ENCODE measurements at regions not wholly inside any gene's neighbourhood (a gene's known extent, or its start where the extent isn't known, plus 50 kb on each side); places are given as distances from the start of the nearest gene placed in this dataset.
"Not testable (repeated sequence)": the region's sequence is repeated elsewhere in the genome, so short reads cannot be mapped to it uniquely, and the experiment has no call there.

DNA sequence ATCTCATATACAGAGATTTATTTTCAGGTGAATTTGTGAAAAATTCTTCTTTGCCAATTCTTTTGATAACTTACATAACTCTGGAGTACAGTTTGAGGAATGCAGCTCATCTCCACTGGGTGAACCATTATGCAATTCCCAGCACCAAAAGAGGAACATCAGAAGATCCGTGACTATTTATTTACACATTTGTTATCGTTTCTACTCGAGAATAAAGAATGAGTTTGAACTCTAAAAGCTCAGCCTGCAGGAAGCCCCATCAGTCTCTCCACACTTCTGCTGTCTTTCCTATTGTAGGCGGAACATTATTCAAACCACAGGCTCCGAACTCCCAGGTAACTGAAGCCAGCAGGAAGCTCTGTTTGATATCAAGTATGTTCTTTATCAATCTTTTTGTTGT, 95.9 kb upstream of the IFNGR1 start:
- intact Hi-C loops (cut with DNase I) = loop anchor here (2.0 kb wide), 1 partner anchor 220 kb away; no protein-coding TSS in a partner anchor
- no peak for DNase-seq

DNA sequence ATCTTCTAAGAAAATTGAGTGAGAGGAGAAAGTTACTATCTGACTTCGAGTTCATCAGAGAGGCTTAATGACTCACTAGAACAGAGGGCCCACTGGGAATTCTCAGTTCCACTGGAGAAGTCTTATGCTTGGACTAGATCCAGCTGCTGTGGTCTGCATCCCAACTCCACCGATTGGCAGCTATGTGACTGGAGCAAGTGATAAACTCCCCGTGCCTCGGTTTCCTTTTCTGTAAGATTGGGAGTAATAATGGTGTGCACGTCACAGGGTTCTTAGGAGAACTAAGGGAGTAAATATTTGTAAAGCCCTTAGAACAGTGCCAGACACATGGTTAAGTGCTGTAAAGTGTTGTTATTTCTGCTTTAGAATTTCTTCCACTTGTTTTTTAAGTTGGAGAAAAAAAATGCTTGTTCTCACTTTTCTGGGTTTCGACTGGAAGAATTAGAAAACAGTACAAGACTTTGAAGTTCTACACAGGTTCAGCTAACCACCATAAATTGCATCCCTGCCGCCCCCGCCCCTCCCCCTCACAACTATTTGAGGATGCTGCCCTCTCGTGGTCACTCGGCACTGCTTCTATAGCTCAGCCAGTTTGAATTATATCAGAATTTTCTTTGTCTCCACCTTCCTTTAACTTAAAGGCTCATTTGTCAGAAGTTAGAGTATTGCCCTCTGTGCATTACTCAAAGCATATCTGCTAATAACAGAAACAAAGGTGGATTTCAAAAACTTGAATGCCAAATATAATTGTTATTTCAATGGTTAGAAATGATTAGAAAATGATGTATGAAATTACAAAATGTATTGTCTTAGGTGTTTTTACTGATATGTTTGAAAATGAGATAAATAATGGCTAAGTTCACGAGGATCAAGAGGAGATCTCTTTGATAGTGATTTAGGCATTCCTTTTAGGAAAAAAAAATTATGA, 95.0 kb upstream of the IFNGR1 start:
- DNase-seq = peak; percentile 35 to 89 (median 68)
- intact Hi-C loops (cut with DNase I) = loop anchor here (2.0 to 5.0 kb wide), 2 partner anchors 42 to 219 kb away; no protein-coding TSS in a partner anchor

DNA sequence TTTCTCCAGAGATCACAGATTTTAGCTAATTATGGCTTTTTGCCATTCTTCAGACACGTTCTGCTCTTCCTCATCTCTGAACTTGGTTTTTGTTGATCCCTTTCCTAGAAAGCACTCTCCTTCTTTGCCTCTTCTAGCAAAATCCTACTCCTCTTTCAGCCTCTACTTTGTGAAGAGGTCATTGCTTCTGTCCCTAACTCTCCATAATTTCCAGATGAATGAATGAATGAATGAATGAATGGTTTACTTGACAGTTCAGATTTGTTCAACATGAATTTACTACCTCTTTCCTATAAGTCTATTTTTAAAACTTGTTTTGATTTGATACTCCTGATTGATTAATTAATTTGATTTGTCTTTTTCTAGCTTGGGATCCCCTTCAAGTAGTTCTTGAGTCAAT, 94.0 kb upstream of the IFNGR1 start:
- no peak for DNase-seq
- intact Hi-C loops (cut with DNase I) = loop anchor here (5.0 kb wide), 1 partner anchor 41 kb away; no protein-coding TSS in a partner anchor

DNA sequence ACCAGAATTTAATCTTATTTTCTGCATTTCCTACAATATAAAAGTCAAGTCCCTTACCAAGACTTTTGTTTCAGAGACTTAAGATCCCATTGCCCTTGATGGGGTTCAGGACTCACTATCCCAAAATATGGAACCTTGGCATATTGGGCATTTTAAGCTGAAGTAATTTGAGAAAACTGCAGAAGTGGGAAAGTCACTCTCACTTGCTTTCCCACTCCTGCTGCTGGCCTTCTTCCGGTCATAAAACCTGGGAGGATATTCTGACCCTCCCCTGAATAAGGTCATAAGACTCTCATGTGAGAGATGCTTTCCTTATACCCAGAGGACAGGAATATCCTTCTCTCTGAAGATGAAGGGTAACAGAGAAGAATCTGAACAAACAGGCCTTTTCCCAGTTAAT, 92.8 kb upstream of the IFNGR1 start:
- intact Hi-C loops (cut with DNase I) = loop anchor here (5.0 kb wide), 1 partner anchor 40 kb away; no protein-coding TSS in a partner anchor
- DNase-seq = no peak

DNA sequence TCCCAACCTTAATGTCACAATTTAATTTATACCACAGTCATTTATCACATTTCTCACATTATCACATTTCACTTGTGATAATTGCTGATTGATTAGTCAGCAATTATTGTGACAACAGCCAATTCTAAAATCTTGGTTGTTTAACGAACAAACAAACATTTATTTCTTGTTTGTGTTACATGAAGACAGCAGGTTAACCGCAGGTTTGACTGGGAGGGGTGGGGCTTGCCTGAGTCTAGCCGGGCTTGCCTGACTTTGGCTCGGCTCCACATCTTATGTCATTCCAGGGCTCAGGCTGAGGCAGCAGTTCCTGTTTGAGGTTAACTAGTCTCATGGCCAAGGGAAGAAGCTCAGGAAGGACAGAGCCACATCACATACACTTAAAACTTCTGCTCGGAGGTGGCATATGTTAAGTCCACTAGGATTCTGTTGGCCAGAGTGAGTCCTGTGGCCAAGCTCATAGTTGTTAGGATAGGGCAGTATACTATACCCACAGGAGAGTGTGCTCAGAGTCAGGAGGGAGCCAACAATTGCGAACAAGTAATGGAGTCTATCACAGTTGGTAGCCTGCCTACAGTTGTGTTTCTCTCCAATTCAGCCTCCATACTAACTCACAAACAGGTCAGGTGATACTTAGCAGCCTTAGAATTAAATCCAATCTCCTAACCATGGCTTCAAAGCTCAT, 90.0 kb upstream of the IFNGR1 start:
- peak in 6 of 10 donors; percentile 12 to 88 (median 24) for DNase-seq
- intact Hi-C loops (cut with DNase I) = no loop called here

DNA sequence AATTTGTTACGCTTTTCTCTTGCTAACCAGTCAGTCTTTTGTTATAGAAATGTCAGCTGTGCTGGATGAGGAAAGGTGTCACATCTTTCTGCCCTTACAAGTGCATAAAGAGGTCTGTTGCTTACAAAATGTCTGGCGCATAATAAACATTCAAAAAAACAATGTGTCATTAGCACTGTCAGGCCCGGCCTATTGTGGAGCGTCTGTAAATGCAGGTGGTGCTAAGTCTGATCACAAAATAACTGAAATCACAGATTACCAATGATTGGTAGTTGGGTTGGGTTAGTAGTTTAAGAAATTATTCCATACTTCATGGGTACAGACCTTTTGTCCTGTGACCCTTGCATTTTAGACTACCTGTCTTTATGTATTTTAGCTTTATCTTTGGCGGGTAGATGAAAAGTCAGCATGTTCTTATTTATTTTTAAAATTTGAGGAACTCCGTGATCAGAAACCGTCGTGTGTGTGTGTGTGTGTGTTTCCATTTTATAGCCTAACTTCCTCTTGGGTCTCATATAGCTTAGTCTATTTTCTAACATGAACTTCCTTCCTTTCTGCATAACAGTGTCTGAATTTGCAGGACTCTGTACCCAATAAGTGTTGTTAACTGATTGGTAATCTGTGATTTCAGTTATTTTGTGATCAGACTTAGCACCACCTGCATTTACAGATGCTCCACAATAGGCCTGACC, 88.1 kb upstream of the IFNGR1 start:
- intact Hi-C loops (cut with DNase I) = no loop called here
- no peak for DNase-seq

DNA sequence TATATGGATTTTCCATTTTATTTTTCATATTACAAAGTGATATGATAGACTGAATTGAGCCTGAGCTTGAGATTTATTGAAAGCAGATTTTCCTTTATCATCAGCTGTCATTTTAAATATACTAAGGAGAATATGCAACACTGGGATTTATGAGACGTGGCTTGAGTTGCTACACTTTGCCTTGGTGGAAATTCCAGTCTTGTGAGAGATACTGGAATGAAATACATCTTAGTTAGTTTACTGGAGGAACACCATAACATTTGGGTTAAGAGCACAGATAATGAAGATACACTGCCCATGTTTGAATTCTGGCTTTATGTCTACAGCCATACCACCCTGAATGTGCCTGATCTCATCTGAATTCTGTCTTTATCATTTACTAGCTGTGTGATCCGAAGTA, 86.5 kb upstream of the IFNGR1 start:
- intact Hi-C loops (cut with DNase I) = no loop called here
- DNase-seq = no peak

DNA sequence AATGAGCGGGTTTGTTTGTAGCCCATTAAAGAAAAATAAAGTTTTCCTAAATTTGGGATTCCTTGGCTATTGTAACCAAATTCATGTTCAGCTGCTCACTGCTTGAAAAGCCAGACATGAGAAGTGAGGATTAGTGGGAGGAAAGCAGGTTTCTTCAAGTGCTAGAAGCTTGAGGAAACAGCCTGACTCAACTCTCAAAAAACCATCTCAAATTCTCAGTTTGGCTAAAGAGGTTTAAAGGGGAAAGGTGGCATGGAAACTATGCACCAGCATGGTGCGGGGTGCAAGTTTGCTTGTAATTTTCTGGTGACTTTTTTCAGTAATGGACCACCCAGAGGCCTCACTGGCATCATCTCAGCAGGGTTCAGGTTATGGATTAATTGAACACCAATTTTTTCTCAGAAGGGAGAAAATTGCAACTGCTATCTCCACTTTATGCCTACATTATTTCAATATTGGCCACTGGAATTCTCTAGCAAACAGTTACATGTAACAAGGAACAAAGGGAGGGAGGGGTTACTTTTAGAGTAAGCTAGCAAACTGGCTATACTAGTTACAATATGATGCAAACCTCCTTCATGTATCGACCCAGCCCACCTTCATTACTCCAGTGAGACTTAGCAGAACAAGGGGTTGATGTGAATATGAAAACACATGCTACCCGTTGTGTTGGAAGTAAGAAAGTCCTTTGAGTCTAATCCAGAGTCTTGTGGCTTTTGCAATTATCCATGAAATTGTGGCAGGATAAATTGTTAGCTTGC, 85.0 kb upstream of the IFNGR1 start:
- intact Hi-C loops (cut with DNase I) = no loop called here

DNA sequence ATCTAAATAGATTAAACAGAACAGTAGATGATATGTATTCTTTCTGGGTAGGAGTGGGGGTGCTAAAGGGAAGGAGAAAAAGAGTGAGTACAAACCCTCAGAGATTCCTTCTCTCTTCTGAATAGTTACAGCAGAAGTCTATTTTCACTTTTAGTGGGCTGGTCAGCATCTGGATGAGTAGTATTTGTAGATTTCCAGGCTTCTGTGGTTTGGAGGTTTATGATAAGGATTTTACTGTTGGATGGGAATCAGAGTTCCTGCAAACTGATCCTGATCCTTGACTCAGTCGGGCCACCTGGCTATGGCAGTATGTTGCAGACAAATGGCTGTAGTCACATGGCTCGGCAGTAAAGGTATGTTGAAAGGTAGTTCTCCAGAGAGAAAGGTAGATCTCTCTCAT, 84.3 kb upstream of the IFNGR1 start:
- intact Hi-C loops (cut with DNase I) = no loop called here
- no peak for DNase-seq

More for the DNA sequence above, 85.0 kb upstream of the IFNGR1 start:
- no peak for DNase-seq

DNA sequence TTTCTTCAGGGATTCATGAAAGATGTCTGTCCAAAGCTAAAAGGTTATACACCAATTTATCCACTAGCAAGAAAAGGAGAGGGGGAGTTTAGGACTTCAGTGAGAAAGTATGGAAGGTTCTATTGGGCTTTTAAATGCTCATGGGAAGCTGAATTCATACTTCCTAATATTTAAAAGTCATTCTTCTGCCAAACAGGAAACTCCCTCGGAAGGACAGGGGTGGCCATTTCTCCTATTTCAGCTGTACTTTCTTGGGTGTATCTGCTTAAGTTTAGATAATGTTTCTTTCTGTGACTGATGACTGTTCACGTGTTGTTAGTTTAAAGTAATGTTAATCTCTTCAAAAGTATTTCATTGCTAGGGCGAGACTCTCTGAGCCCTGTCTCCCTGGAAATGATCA, 80.5 kb upstream of the IFNGR1 start:
- intact Hi-C loops (cut with DNase I) = no loop called here
- DNase-seq = no peak

DNA sequence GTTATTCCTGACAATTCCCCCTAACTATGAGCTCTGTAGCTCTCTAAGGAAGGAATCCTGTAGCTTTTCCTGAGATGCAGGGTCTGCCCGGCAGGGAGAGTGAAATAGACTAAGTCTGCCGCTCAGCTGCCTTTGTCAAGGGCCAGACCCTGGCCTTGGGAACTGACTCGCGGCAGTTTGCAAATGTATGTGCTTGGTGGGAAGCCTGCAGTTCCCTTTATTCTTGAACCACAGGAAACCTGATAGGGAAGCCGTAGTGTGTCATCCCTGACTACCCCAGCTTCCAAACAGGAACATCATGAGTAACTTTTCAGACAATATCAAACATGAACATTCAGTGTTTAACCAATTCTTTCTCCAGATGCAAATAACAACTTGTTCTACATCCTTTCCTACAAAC, 78.7 kb upstream of the IFNGR1 start:
- DNase-seq = peak in 1 of 10 donors; percentile 78
- intact Hi-C loops (cut with DNase I) = no loop called here

DNA sequence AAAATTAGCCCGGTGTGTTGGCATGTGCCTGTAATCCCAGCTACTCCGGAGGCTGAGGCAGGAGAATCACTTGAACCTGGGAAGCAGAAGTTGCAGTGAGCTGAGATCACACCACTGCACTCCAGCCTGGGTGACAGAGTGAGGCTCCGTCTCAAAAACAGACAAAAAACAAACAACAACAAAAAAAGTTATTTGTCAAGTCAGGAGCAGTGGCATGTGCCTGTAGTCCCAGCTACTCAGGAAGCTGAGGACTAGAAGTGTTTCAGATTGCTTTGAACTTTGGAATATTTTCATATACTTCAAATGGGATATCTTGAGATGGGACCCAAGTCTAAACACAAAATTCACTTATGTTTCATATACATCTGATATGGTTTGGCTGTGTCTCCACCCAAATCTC, 73.1 kb upstream of the IFNGR1 start:
- DNase-seq; intact Hi-C loops (cut with DNase I): not testable (repeated sequence)

DNA sequence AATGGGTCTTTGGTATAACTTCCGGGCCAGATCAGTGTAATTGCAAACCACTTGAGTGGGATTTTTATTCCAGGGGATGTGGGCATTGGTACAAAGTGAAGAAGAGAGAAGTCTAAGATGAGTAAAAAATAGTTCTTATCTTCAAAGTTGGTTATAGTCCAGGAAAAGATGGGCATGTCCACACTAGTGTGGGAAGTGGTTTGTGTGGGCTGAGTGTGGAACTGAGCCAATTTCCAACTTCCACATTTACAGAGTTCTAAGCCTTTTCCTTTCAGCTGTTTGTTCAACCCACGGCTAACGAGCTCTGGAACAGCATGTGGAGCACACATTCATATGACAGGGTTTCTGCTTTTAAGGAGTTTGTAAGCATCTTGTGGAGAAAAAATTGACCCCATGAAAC, 72.3 kb upstream of the IFNGR1 start:
- intact Hi-C loops (cut with DNase I) = no loop called here
- DNase-seq = peak in 4 of 10 donors; percentile 32 to 49 (median 40)

DNA sequence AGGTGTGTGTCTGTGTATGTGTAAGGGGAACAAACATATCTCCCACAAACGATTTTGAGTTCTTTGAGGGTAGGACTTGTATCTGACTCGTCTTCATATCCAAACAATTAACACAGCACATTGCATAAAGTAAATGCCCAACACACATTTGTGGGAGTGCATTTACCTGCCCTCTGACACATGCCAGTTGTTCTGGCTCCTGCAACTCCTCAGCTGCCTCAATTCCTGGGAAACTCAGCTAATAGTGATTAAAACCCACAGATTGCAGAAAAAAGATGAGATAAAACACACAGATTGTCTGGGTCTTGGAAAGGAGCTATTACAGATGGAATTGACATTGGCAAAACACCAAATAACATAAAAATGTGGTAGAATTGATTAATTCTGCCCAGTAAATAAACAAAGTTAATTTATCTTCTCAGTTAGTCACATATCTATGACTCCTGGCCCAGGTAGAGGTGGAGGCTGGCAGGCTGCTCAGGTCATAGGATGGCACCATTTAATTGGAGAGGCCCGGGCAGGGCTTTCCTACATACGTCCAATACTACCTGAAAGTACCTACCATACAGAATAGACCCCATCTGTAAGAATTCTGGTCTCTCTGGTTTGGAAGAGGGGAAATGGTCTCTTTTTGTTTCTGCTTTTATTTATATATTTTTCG, 71.5 kb upstream of the IFNGR1 start:
- no peak for DNase-seq
- intact Hi-C loops (cut with DNase I) = no loop called here

DNA sequence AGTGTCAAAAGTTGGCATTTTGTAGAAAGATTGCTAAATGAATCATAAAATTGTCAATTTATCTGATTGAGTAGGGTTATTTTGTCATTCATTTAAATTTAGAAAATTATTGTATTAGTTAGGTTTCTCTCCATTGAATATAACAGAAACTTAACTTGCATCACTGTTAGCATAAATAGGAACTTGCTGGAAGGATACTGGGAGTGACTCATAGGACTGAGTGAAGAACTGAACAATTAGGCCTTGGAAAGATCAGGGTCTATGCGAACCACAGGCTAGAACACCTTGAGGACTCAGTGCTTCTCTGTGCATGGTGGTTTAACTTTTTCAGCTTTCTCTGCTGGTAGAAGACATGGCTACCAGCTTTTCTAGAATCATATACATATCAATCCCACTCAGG, 67.7 kb upstream of the IFNGR1 start:
- no peak for DNase-seq
- intact Hi-C loops (cut with DNase I) = no loop called here

DNA sequence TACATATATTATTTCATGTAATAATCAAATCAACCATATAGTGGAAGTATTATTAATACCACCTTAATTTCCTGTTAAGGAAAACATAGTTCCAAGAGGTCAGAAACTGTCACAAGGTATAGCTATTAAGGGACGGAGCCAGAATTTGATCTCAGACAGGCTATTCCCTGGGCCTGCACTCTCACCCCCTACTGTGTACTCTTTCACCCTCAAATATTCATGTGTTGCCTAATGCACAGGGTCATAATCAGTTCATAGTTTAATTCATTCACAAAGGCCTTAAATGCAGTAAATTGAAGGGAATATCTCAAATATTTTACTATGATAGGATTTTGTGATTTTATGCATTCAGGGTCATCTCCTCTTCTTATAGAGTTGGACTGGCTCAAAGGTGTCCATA, 67.2 kb upstream of the IFNGR1 start:
- intact Hi-C loops (cut with DNase I) = no loop called here
- no peak for DNase-seq

DNA sequence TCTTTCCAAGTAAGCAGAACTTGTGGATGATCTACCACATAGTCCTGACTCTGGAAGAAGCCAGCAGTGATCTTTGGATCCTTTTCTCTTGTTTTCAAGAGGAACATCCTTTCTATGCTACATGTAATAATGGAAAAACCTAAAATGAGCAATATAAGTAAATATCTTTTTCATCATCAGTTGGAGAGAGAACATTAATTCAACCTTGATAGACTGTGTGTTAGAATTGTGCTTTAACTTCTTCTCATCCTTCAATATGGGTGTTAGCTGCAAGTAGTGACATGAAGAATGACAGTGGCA, 65.6 kb upstream of the IFNGR1 start:
- no peak for DNase-seq
- intact Hi-C loops (cut with DNase I) = no loop called here

DNA sequence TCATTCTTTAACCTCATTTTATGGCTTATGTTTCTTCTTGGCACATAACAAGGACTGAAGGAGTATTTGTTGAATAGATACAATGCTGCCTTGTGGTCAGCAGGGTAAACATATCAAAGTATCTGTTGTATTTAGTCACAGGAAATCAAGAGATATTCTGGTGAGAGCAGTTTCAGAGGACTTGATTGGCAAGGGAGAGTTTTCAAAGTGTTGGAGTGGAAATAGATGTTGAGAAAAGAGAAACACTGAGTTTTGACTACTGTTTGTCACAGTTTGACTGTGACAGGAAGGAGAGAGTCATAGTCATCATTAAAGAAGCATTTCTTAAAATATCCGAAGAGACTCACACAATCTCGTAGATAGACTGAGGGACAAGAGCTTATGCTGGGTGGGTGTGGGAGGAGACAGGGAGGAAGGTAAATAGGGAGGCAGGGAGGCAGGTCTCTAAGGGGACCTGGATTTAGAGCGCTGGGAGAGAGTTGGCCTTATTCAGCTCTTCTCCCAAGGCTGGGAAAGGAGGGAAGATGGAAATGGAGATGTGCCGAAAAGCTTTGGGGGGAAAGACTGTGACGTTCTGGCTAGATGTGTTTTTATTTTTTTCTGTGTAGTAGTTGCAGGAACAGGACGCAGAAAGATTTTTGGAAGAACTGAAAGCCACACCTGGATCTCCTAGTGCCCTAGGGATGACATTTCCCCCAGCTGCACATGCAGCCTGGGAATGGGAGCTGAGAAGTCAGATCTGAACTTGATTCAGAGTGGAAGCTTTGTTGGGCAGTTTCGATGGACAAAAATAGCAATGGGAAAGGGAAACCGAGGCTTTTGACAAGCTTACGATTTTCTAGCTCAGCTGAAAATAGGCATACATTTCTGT, 65.0 kb upstream of the IFNGR1 start:
- no peak for DNase-seq
- intact Hi-C loops (cut with DNase I) = no loop called here

DNA sequence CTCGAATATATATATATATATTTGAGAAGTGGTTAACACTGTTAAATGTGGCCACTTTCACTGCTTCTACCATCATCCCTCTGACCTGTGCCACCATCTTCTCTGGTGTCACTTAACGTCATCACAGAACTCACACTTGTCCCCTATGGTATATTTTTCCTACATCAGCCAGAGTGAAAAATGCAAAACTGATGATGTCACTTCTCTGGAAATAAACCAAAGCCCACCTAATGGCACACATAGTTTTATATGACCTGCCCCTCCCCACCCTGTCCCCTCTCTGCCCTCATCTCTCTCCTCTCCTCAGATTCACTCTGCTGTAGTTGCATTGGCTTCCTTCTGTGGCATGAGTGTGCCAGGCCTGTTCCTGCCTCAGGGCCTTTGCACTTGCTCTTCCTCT, 63.9 kb upstream of the IFNGR1 start:
- no peak for DNase-seq
- intact Hi-C loops (cut with DNase I) = no loop called here

Data from posterior cingulate gyrus (tissue), 11 donors.